Testis (tissue), 2 donors: ENCODE measurements at regions not wholly inside any gene's neighbourhood (a gene's known extent, or its start where the extent isn't known, plus 50 kb on each side); places are given as distances from the start of the nearest gene placed in this dataset.

Experiments
- DNase-seq: peaks from one replicate; pipeline ENCODE4 v3.0.0-alpha.2; 2019
- H3K27ac ChIP-seq, 2 donors: fragments of 200-600 bp; sonication (generic); one replicate each; pipeline ENCODE4 v1.5.1; 2019
- H3K27me3 ChIP-seq: fragments of 200-600 bp; sonication (generic); one replicate; pipeline ENCODE4 v1.5.1; 2019
- H3K36me3 ChIP-seq: fragments of 200-600 bp; sonication (generic); one replicate; pipeline ENCODE4 v1.5.1; 2017; ENCODE audit warnings: low read depth; ENCODE audit errors: missing control alignments
- H3K4me1 ChIP-seq: fragments of 200-600 bp; sonication (generic); one replicate; pipeline ENCODE4 v1.5.1; 2019
- H3K4me3 ChIP-seq, 2 donors: fragments of 200-600 bp; sonication (generic); one replicate each; pipeline ENCODE4 v1.5.1; 2017 to 2019
- H3K9me3 ChIP-seq: fragments of 200-600 bp; sonication (generic); one replicate; pipeline ENCODE4 v1.5.1; 2017
- CTCF ChIP-seq, 3 experiments: fragments of 450-650 bp in 2 of 3; fragments of 200-600 bp in 1 of 3; sonication (generic) in 1 of 3; IDR thresholded peaks; one replicate each; pipeline ENCODE4 v1.5.1; 2016 to 2019; ENCODE audit warnings: antibody characterized with exemption in 3 of 3, mild to moderate bottlenecking in 2 of 3, moderate library complexity in 1 of 3
- POLR2A ChIP-seq: fragments of 450-650 bp; IDR thresholded peaks from one replicate; pipeline ENCODE4 v1.6.1; 2017; ENCODE audit warnings: antibody characterized with exemption, mild to moderate bottlenecking, moderate library complexity
- WGBS, 2 donors: methylation state at CpG; one replicate each; pipeline ENCODE4 v1.1.5; 2018; 5-methylcytosine and 5-hydroxymethylcytosine counted together
- intact Hi-C: fragments of 100-400 bp; cut with DNase I; formaldehyde crosslinking; loops from one replicate; pipeline ENCODE4 v1.15.1; 2023; ENCODE audit warnings: low total_unique reads

DNA sequence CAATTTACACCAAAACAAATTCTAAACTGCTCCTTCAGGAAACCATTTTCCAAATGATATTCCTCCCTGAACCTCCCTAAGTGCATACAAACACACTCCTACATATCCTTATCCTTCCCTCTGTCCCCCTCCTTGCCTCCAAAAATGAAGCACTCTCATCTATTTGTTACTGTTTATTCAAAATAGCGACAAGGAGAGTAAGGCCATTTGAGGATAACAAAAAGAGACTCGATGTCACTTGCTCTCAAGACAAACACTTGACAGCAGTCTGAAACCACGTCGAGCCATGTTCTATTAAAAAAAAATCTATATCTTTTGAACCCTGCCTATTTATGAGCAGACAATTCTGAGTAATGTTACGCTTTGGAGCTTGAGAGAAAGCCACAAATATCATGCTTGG is 547.9 kb downstream of the DTWD2 start:
- no peak overlapping the region for H3K4me3 ChIP-seq
- no peaks in the 10 kb centered on the region for H3K4me1 ChIP-seq
- H3K27ac ChIP-seq: no peak overlapping the region
- intact Hi-C loops: no loop called here
- TF ChIP-seq CTCF (IDR thresholded peaks at IDR 0.05): no peak
- TF ChIP-seq POLR2A: no peak
- no peak for DNase-seq
- WGBS, 2 donors: 62 to 78% methylated on average over 5 of the region's 5 CpGs
- no peaks in the 10 kb centered on the region for H3K27me3 ChIP-seq
- no peaks in the 10 kb centered on the region for H3K36me3 ChIP-seq
- no peaks in the 10 kb centered on the region for H3K9me3 ChIP-seq

DNA sequence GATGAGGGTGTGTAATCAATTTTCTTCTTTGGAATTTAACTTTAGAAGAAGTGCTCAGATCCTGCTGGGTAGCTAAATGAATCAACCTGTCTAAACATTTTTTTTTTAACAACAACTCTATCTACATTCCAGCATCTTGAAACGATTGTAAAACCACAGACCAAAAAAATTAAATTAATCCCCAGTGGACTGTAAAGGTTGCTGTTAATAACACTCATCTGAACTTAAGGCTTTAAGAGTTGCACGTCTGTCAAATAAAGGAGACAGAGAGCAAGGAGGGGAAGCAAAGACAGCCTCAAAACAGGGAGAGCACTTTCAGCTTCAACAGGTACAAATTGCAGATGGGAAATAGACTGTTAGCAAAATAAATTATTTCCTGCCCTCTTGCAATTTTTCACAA is 548.5 kb downstream of the DTWD2 start:
- no peak for TF ChIP-seq CTCF (IDR thresholded peaks at IDR 0.05)
- TF ChIP-seq POLR2A: no peak
- 41 to 43% methylated on average over 2 of the region's 2 CpGs for WGBS, 2 donors
- intact Hi-C loops: no loop called here

DNA sequence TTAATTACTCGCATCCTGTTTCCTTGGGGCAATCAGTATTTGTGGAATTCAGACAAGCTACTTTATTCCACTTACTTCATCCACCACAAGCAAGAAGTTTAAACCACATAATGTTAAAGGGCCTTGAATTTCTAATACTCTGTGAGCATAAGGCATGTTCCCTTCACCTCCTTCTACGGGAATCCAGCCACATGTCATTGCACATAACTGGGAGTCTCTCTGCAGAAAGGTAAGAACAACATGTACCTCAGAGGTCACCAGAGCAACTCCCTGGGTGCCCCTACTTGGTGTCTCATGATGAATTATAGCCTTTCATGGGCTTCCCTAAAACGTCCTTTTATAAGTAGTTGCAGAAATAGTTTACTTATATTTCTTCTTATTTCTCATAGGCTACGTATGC is 553.2 kb downstream of the DTWD2 start:
- WGBS, 2 donors: 59 to 67% methylated on average over 4 of the region's 4 CpGs
- TF ChIP-seq POLR2A (no peak), CTCF (IDR thresholded peaks at IDR 0.05) (no peak)
- intact Hi-C loops: no loop called here

More for the DNA sequence above, 548.5 kb downstream of the DTWD2 start:
- H3K4me1 ChIP-seq: no peaks in the 10 kb centered on the region
- no peak for DNase-seq
- no peaks in the 10 kb centered on the region for H3K27me3 ChIP-seq
- no peak overlapping the region for H3K27ac ChIP-seq
- H3K4me3 ChIP-seq: no peak overlapping the region
- H3K36me3 ChIP-seq: no peaks in the 10 kb centered on the region
- no peaks in the 10 kb centered on the region for H3K9me3 ChIP-seq

DNA sequence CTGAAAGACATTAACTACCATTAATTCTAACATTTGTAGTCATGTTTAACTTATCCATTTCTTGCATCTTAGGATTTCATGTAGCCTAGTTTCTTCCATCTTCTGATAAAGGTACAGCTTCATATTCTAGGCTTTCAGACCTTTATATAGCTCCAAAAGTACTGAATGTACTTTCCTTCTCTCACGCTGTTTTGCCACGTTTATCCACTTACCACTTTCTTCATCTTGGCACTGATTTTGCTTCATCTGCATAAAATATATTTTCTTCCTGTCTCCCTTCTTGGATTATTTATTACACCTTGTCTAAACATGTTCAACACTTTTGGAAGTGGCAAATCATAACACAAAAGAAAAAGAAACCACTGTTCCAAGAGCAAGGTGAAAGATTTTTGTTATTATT is 553.8 kb downstream of the DTWD2 start:
- TF ChIP-seq CTCF (IDR thresholded peaks at IDR 0.05): no peak
- no peak for TF ChIP-seq POLR2A
- WGBS, 2 donors: 33 to 43% methylated on average over 2 of the region's 2 CpGs
- Histone ChIP-seq H3K9me3 (no peaks in the 10 kb centered on the region), H3K4me1 (no peaks in the 10 kb centered on the region), H3K27ac (no peak overlapping the region), H3K4me3 (no peak overlapping the region), H3K27me3 (no peaks in the 10 kb centered on the region), H3K36me3 (no peaks in the 10 kb centered on the region)
- intact Hi-C loops: no loop called here
- no peak for DNase-seq

More for the DNA sequence above, 553.2 kb downstream of the DTWD2 start:
- Histone ChIP-seq H3K27ac (no peak overlapping the region), H3K4me1 (no peaks in the 10 kb centered on the region), H3K9me3 (no peaks in the 10 kb centered on the region), H3K27me3 (no peaks in the 10 kb centered on the region), H3K36me3 (no peaks in the 10 kb centered on the region), H3K4me3 (no peak overlapping the region)
- no peak for DNase-seq

- DNase-seq: no peak
- Histone ChIP-seq H3K4me1 (no peaks in the 10 kb centered on the region), H3K9me3 (no peaks in the 10 kb centered on the region), H3K4me3 (no peak overlapping the region), H3K27me3 (no peaks in the 10 kb centered on the region), H3K36me3 (no peaks in the 10 kb centered on the region), H3K27ac (no peak overlapping the region)
- intact Hi-C loops: no loop called here
- TF ChIP-seq POLR2A: no peak
- 65% methylated on average over 2 of the region's 2 CpGs for WGBS, 2 donors
Measured at GRCh38 chr5:118430076-118430475, 558.3 kb downstream of the DTWD2 start.
